ENCODE measurements at regions not wholly inside any gene's neighbourhood (a gene's known extent, or its start where the extent isn't known, plus 50 kb on each side); places are given as distances from the start of the nearest gene placed in this dataset.

GRCh38 chr18:34401775-34402174 is 177.1 kb upstream of the NOL4 start:
- TF ChIP-seq ZNF621 (tag by site-specific recombination; IDR thresholded peaks at IDR 0.05) (no peak), BCL11A (tag by site-specific recombination; IDR thresholded peaks at IDR 0.05; ENCODE audit: low read depth) (no peak), ZNF830 (tag by site-specific recombination; IDR thresholded peaks at IDR 0.05; ENCODE audit: low read depth) (no peak), ZNF555 (tag by site-specific recombination; conservative IDR thresholded peaks at IDR 0.05) (no peak), ZNF660 (tag by site-specific recombination; IDR thresholded peaks at IDR 0.05) (no peak)
- TF ChIP-seq, protein P1, sequence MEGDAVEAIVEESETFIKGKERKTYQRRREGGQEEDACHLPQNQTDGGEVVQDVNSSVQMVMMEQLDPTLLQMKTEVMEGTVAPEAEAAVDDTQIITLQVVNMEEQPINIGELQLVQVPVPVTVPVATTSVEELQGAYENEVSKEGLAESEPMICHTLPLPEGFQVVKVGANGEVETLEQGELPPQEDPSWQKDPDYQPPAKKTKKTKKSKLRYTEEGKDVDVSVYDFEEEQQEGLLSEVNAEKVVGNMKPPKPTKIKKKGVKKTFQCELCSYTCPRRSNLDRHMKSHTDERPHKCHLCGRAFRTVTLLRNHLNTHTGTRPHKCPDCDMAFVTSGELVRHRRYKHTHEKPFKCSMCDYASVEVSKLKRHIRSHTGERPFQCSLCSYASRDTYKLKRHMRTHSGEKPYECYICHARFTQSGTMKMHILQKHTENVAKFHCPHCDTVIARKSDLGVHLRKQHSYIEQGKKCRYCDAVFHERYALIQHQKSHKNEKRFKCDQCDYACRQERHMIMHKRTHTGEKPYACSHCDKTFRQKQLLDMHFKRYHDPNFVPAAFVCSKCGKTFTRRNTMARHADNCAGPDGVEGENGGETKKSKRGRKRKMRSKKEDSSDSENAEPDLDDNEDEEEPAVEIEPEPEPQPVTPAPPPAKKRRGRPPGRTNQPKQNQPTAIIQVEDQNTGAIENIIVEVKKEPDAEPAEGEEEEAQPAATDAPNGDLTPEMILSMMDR (tag by site-specific recombination; IDR thresholded peaks at IDR 0.05) = no peak

All from HEK293 (cell line).